ENCODE measurements at regions not wholly inside any gene's neighbourhood (a gene's known extent, or its start where the extent isn't known, plus 50 kb on each side); places are given as distances from the start of the nearest gene placed in this dataset.
"Not testable (repeated sequence)": the region's sequence is repeated elsewhere in the genome, so short reads cannot be mapped to it uniquely, and the experiment has no call there.

DNA sequence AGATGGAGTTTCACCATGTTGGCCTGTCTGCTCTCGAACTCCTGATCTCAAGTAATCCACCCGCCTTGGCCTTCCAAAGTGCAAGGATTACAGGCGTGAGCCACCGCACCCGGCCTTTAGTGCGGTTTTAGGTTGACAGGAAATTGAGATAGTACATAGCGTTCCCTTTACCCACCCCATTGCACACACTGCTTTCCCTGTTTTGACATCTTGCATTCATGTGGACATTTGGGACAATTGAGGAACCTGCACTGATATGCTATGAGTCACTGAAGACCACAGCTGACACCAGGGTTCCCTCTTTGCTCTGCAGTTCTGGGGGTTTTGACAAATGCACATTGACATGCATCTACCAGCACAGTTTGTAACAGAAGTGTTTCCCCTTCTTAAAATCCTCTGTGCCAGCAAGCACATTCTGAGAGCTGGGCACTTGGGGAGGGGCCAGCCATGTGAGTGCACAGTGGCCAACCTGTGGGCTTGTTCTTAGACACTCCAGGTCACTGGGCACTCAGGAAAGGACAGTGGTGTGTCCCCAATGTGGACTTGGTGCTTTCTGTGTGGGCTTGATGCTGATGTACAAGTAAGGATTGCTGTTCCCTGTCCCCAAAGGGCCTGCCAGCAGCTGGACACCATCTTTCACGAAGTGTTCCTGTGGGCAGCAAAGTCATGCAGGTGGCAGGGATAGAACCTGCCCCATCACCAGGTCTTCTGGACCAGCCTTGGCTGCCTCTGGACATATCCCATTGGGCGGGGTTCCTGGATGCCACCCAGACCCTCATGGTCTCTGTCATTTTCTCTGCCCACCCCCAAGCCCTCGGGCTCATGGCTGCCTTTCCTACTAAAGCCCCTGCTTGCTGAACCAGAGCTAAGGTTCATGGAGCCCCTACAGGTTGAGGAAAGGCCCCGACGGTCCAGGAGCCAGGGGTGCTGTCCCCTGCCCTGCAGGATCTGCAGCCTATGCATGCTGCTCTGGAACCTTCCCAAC, 579.8 kb downstream of the GLRX3 start:
- Histone ChIP-seq H3K36me3 (no peaks in the 10 kb centered on the region), H3K4me3 (no peak overlapping the region), H3K27me3 (no peaks in the 10 kb centered on the region), H3K4me1 (no peaks in the 10 kb centered on the region), H3K27ac (no peak overlapping the region), H3K9me3 (no peaks in the 10 kb centered on the region)
- TF ChIP-seq, protein P1, sequence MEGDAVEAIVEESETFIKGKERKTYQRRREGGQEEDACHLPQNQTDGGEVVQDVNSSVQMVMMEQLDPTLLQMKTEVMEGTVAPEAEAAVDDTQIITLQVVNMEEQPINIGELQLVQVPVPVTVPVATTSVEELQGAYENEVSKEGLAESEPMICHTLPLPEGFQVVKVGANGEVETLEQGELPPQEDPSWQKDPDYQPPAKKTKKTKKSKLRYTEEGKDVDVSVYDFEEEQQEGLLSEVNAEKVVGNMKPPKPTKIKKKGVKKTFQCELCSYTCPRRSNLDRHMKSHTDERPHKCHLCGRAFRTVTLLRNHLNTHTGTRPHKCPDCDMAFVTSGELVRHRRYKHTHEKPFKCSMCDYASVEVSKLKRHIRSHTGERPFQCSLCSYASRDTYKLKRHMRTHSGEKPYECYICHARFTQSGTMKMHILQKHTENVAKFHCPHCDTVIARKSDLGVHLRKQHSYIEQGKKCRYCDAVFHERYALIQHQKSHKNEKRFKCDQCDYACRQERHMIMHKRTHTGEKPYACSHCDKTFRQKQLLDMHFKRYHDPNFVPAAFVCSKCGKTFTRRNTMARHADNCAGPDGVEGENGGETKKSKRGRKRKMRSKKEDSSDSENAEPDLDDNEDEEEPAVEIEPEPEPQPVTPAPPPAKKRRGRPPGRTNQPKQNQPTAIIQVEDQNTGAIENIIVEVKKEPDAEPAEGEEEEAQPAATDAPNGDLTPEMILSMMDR (IDR thresholded peaks at IDR 0.05 in 4 of 5, conservative IDR thresholded peaks at IDR 0.05 in 1 of 5) = no peak
- intact Hi-C loops (cut with DNase I; ENCODE audit: low total_unique reads) = no loop called here
- DNase-seq (no peak), ATAC-seq (no peak)
- in situ Hi-C loops (cut with MboI; ENCODE audit: low sequenced_read_pairs in 4 of 4) = no loop called here

DNA sequence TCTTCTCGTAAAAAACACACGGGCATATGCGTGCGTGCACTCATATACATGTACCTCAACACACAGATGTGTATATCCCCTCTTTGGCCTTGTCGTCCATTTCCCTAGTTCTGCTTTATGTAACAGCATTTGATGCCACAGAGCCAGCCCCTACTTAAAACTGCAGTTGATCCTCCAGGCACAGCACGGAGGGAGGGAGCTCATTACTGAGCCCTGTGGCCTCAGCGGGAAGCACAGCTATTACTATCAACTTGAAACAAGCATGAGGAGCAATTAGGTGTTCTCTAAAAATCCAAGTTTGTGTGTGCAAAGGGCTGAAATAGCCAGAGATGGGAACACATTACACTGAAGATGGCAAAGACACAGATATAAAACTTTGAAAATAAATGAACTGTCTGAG, 580.9 kb downstream of the GLRX3 start:
- DNase-seq (no peak), ATAC-seq (no peak)
- Histone ChIP-seq H3K9me3 (no peaks in the 10 kb centered on the region), H3K4me3 (no peak overlapping the region), H3K4me1 (no peaks in the 10 kb centered on the region), H3K27ac (no peak overlapping the region), H3K27me3 (no peaks in the 10 kb centered on the region), H3K36me3 (no peaks in the 10 kb centered on the region)
- in situ Hi-C loops (cut with MboI; ENCODE audit: low sequenced_read_pairs in 4 of 4) (no loop called here), intact Hi-C loops (cut with DNase I; ENCODE audit: low total_unique reads) (no loop called here)
- TF ChIP-seq POLR2A (IDR thresholded peaks at IDR 0.05) = no peak
- TF ChIP-seq, protein P1 (IDR thresholded peaks at IDR 0.05 in 4 of 5, conservative IDR thresholded peaks at IDR 0.05 in 1 of 5) = no peak

DNA sequence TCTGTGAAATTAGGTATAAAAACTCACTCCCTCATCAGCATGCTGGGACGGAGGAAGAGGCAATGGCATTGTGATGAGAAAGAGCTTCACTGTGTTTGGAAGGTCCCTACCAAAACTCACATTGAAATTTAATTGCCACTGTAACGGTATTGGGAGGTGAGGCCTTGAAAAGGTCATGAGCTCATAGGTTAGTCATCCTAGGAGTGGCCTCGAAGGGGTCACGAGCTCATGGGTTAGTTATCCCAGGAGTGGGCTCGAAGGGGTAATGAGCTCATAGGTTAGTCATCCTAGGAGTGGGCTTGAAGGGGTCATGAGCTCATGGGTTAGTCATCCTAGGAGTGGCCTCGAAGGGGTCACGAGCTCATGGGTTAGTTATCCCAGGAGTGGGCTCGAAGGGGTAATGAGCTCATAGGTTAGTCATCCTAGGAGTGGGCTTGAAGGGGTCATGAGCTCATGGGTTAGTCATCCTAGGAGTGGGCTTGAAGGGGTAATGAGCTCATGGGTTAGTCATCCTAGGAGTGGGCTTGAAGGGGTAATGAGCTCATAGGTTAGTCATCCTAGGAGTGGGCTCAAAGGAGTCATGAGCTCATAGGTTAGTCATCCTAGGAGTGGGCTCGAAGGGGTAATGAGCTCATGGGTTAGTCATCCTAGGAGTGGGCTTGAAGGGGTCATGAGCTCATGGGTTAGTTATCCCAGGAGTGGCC, 582.7 kb downstream of the GLRX3 start:
- in situ Hi-C loops (cut with MboI; ENCODE audit: low sequenced_read_pairs in 4 of 4); intact Hi-C loops (cut with DNase I; ENCODE audit: low total_unique reads); H3K27me3 ChIP-seq: not testable (repeated sequence)

DNA sequence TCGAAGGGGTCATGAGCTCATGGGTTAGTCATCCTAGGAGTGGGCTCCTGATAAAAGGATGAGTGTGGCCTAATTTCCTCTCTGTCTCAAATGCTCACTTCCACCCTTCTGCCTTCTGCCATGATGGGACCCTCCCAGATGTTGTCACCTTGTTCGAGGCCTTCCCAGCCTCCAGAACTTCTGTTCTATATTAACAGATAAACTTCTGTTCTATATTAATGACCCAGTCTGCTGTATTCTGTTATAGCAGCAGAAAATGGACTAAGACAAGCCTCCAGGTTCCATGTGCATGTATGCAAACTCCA, 583.2 kb downstream of the GLRX3 start:
- H3K4me3 ChIP-seq = no peak overlapping the region
- H3K27me3 ChIP-seq = no peaks in the 10 kb centered on the region
- ATAC-seq (no peak), DNase-seq (no peak)
- no peak overlapping the region for H3K27ac ChIP-seq
- H3K4me1 ChIP-seq = no peaks in the 10 kb centered on the region
- no peak for TF ChIP-seq POLR2A (IDR thresholded peaks at IDR 0.05)
- TF ChIP-seq, protein P1 (IDR thresholded peaks at IDR 0.05 in 4 of 5, conservative IDR thresholded peaks at IDR 0.05 in 1 of 5) = no peak
- in situ Hi-C loops (cut with MboI; ENCODE audit: low sequenced_read_pairs in 4 of 4) = no loop called here
- no peaks in the 10 kb centered on the region for H3K36me3 ChIP-seq
- no peaks in the 10 kb centered on the region for H3K9me3 ChIP-seq
- intact Hi-C loops (cut with DNase I; ENCODE audit: low total_unique reads) = no loop called here

More for the DNA sequence above, 582.7 kb downstream of the GLRX3 start:
- DNase-seq, H3K4me1 ChIP-seq, H3K4me3 ChIP-seq, H3K9me3 ChIP-seq, H3K36me3 ChIP-seq, H3K27ac ChIP-seq, ATAC-seq: not testable (repeated sequence)

DNA sequence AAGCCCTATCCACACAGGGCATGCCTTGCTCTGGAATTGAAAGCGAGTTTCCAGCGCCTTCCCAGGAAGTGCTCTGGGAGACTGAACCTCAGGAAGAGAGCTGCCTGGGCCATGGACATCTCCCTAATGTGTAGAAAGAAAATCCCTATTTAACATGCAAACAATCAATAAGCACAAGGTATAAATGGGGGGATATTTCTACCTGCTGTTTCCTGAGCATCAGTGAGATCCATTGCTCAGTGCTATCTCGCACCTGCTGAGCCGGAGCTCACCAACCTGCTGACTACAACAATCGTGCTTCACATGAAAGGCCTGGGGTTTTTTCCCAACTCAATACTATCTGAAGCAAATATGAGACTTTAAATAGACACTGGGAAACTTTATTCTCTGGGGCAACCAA, 584.0 kb downstream of the GLRX3 start:
- Histone ChIP-seq H3K27me3 (no peaks in the 10 kb centered on the region), H3K4me3 (no peak overlapping the region), H3K36me3 (no peaks in the 10 kb centered on the region), H3K27ac (no peak overlapping the region), H3K4me1 (no peaks in the 10 kb centered on the region), H3K9me3 (no peaks in the 10 kb centered on the region)
- no peak for TF ChIP-seq POLR2A (IDR thresholded peaks at IDR 0.05)
- TF ChIP-seq, protein P1 (IDR thresholded peaks at IDR 0.05 in 4 of 5, conservative IDR thresholded peaks at IDR 0.05 in 1 of 5) = no peak
- in situ Hi-C loops (cut with MboI; ENCODE audit: low sequenced_read_pairs in 4 of 4) = no loop called here
- ATAC-seq (no peak), DNase-seq (no peak)
- intact Hi-C loops (cut with DNase I; ENCODE audit: low total_unique reads) = no loop called here
